HG02610 (cell line): ENCODE measurements at regions not wholly inside any gene's neighbourhood (a gene's known extent, or its start where the extent isn't known, plus 50 kb on each side); places are given as distances from the start of the nearest gene placed in this dataset.
"Not testable (repeated sequence)": the region's sequence is repeated elsewhere in the genome, so short reads cannot be mapped to it uniquely, and the experiment has no call there.

ENCODE experiments used
- ATAC-seq: cut with Tn5 transposase; IDR thresholded peaks from one replicate; pipeline ENCODE4 v1.9.1; 2021; ENCODE audit warnings: mild to moderate bottlenecking, moderate library complexity; ENCODE audit not compliant: unreplicated experiment

DNA sequence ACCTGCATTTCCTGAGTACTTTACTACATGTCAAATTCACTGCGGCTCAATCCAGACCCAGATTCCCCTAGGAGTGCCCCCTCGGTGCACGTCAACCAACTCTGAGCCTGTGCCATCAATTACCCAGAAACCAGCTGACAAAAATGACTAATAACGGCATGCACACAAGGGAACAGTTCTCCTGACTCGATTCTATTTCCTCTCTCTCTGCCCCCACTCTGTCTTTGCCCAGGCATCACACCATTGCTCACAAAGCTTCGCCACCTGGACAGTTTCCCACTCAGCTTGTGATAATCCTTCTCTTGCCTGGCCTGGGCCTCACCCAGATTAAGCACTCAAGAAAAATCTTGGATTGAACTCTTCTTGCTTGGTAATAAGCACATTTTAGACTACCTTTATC lies 115.3 kb upstream of the NDUFV2 start:
- no peak for ATAC-seq

DNA sequence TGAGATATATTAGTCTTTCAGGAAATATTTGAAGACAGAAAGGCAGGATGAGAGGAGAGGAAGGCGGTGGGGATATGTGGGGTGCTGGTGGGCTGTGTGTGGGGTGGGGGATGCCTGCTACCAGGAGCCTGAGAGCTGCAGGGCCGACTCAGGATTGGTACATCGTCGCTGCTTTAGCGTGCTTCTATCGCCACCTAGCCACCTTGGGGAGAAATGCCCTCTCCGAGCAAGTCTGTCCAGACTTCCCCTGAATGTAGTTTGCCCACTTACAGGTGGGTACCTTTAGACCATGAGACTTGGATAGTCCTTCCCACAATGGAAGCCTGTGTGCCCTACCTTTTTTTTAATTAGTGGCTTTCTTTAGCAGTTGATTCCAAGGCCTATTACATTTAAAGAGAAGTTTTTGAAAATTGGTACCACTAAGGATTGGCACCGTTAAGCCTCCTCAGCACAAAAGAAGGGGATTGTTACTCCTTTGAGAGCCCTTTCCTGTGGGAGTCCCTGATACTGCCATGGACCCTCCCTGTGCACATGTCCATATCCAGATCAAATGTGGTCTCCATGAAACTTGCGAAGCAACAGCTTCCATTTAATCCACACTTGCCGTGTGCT lies 114.1 kb upstream of the NDUFV2 start:
- peak; percentile 75 for ATAC-seq

DNA sequence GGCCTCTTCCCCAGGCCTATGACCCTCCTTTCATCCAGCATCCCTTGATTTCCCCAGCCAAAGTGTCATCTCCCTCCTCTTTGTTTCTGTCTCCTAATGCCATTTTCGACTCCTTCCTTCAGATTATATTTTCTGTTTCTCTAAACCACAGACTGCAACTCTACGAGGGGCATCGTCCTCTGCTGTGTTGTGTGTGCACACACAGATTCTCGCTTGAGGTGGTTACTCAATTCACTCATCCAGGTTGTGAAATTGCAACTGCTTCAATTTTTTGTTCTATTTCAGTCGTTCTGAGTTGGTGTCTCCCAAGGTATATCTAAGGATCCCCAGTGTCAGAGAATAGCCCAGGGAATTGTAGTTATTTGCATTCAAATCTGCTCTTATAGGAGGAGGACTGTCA lies 113.5 kb upstream of the NDUFV2 start:
- ATAC-seq: no peak

DNA sequence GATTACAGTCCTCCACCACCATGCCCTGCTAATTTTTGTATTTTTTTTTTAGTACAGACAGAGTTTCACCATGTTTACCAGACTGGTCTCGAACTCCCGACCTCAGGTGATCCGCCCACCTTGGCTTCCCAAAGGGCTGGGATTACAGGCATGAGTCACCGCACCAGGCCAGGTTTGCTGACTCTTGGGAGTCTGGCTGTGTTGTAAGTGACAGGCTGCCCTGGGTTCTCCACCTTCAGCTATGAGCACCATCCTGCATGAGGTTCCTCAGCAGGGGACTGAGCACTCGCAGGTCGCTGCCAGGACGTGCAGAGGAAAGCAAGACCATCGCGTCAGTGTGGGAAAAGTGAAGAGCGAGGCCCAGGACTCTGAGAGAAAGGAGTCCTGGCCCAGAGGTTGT lies 112.6 kb upstream of the NDUFV2 start:
- ATAC-seq: no peak

DNA sequence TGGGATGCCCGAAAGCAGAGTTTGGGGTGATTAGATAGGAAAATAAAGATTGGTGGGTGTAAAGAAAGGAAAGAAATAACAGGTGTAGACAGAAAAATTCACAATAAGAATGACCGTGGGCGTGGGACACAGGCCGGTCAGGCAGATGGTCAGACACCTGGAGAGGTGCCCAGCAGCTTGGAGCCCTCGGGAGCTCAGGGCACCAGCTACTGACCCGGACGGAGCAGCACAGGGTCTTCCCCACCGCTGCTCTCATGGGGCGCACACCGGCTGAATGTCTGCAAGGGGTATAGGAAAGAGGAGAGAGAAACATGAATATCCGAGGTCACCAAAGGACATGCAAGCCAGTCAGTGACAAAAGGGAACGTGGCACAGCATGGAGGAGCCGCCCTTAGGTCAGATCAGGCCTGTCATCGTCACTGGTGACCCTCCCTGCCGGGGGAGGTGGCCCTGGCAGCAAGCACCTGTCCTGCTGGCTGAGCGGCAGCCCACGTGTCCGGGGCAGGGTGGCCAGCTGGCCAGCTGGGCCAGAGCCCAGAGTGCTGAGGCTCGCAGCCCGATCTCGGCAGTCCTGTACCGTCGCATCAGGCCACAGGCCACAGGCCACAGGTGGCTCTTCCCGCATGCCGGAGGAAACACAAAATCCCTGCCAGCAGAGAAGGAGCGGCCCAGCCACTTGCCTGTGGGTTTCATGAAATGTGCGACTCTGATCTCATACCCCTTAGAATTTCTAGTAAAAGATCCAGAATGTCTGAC lies 112.0 kb upstream of the NDUFV2 start:
- ATAC-seq: no peak

DNA sequence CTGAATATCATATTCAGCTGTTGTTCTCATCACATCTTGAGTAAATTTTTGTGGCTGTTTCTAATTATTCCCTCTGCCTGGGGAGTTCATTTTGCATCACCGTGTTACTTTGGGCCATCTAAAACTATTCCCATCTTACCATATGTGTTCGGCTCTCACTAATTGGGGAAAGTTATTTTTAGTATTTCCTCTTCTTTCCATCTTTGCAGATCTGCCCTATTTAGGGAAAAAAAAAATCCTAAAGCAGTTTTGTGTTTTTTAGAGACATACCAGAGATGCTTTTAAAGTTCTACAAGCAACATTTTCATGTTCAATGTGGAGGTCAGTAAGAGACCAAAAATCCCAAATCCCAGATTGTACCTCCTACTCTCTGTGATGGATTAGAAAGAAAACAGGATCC lies 111.3 kb upstream of the NDUFV2 start:
- ATAC-seq: no peak

DNA sequence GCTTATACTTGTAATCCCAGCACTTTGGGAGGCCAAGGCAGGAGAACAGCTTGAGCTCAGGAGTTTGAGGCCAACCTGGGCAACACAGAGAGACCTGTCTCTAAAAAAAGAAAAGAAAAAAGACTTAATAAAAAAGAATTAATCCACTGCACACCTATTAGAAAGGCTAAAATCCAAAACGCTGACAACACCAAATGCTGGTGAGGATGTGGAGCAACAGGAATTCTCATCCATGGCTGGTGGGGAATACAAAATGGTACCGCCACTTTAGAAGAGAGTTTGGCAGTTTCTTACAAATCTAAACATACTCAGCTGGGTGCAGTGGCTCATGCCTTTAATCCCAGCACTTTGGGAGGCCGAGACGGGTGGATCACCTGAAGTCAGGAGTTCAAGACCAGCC lies 110.0 kb upstream of the NDUFV2 start:
- not testable (repeated sequence) for ATAC-seq

DNA sequence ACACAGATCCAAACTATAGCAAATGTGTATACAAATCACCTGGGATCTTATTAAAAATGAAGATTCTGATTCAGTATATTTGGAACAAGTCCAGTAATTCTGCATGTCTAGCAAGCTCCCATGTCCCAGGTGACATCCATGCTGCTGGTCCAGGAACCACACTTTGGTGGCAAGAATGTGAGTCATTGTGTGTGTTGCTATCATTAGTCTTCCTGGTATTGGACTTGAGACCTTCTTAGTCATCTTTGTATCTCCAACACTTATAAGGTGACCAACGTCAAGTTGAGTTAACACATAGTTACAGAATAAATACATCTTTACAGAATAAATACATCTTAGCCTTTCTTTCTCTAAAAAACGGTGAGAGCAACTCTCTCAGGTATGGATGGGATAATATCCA lies 107.9 kb upstream of the NDUFV2 start:
- ATAC-seq: no peak

DNA sequence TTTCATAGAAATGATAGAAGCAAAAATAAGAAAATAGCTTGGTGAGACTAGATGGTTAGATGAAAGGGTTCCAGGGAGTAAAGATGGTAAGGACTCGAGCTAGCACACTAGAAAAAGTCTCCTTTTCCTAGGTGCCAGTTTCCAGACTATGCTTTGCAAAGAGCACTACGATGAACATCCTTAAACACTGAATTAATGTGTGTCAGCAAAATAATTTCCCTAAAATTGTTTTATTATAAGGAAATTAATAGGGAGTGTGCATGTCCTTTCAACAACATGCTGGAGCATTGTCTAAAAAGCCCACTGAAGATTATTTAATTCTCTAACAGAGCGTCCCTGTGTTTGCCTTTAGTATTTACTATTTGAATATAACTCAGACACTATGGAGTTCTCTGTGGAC lies 107.4 kb upstream of the NDUFV2 start:
- no peak for ATAC-seq

DNA sequence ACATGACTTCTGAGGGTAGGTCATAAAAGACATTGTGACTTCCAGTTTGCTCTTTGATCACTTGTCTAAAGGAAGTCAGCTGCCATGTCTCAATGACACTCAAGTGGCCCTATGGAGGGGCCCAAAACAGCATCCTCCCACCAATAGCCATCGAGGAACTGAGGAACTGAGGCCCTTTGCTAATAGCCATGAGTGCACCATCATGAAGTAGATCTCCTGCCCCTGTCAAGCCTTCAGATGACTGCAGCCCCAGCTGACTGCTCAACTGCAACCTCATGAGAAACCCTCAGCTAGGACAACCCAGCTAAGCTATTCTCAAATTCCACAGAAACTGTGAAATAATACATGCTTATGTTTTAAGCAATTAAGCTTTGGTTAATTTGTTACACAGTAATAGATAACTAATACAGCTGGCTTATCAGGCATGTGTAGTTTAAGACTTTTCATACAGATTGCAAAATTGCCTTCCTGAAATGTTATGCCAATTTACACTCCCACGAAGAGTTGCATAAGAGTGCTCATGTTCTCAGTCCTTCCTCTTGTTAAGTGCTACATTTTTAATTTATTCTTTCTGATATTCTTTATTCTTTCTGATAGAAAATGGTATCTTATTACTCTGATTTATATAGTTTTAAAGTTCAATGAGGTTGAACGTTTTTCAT lies 105.6 kb upstream of the NDUFV2 start:
- ATAC-seq: no peak

DNA sequence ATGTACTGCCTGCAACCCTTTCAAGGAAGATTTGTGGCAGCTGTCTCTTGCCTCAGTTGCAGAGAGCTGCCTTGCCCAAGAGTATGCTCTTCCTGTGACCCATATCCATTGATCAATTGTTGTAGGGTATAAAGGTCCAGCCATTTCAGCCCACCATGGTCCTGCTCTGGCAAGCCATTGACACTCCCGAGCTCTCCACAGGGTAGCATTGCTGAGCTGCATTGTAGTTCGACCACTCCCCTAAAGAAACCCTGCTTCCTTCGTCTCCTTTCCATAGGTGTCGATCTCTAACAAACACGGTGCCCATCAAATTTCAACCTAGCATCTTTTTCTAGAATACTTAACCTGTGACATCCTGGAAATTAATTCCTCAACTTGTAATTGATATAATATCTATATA lies 104.9 kb upstream of the NDUFV2 start:
- no peak for ATAC-seq

DNA sequence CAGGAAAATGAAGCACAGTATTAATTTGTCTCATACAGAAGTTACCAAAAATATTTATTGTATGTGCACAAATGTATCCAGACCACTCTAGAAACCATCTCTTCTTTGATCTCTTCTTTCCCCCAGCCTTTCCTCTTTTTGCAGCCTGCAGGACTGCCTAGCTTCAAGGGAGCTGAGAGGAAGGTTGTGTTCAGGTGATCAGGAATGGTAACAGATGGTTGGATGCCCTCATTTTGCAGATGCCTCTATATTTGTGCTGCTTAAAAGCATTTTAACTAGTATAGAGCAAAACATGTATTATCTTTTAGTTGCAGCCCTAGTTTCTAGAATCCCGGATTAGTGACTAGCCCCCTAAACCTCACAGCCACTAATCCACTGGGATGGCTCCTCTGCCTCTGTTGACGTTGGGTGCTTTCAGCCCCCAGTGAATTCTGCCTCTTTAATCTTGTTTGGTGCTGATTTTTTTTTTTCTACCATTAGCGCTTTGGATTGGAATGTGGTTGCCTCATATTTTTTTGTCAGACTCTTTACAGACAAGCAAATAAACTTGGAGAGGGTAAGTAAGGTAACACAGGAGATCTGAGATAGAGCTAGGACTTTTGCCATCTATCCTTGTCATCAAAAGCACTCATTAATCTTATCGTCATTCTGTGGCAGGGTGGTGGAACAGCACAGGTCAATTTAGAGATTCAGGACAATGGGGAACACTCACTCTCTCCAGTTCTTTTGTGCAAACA lies 103.8 kb upstream of the NDUFV2 start:
- ATAC-seq: no peak

DNA sequence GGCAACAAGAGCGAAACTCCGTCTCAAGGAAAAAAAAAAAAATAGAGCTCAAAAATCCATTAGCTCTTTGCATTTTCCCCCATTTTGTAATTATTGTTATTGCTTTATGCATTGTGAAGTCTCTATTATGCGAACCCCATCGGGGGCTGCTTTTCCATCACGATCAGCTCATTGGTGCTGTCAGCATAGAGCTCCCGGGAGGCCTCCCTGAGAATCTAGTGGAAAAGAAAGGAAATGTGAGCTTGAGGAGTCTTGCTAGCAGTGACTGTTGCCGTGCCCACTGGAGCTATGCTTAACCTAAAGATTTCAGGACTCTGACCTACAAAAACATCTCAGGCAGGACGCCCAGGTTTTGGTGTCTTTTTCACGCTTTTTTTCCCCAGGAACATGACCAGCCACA lies 102.6 kb upstream of the NDUFV2 start:
- no peak for ATAC-seq

DNA sequence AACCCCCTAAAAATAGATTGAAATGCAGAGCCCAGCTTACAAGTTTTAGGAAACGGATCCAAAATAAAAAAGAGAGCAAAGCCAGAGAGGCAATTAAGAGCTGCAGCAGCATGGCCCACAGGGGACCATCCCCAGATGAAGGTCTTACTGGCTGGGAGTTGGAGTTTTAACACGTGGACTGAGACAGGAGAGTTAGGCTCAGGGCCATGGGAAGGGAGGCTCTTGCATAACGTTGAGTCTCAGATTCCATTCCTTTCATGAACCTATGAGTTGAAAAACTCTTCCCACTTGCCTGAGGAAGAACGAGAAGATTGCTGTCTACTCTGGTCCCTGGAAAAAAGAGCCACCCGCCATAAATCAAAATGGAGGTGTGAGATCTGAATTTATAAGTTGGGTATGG lies 101.8 kb upstream of the NDUFV2 start:
- ATAC-seq: no peak

DNA sequence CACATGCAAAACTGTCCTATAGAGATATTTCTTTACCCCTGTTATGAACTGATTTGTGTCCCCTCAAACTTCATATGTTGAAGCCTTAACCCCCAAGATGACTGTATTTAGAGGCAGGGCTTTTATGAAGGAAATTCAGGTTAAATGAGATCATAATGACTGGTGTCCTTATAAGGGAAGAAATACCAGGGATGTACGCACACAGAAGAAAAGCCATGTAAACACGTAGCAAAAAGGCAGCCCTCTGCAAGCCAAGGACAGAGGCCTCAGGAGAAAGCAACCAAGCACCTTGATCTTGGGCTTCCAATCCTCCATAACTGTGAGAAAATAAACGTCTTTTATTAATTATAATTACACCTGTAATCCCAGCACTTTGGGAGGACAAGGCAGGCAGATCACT lies 101.3 kb upstream of the NDUFV2 start:
- ATAC-seq: no peak

DNA sequence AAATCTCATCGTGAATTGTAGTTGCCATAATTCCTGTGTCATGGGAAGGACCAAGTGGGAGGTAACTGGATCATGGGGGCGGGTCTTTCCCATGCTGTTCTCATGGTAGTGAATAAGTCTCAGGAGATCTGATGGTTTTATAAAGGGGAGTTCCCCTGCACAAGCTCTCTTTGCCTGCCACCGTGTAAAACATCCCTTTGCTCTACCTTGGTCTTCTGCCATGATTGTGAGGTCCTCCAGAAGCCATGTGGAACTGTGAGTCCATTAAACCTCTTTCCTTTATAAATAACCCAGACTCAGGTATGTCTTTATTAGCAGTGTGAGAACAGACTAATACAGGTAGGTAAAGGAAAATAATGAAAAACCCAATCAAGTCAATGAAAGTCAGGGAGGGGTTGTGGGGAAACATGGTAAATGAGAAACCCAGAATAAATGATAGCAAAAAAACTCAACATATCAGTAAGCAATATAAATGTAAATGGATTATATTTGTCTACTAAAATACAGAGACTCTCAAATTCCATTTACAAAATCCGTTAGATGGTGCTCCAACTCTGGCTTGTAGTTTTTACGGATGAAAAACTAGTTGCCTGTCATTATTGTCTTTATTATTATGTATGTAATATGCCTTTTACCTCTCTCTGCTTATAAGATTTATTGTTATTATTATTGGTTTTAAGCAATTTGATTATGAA lies 98.9 kb upstream of the NDUFV2 start:
- ATAC-seq: no peak

DNA sequence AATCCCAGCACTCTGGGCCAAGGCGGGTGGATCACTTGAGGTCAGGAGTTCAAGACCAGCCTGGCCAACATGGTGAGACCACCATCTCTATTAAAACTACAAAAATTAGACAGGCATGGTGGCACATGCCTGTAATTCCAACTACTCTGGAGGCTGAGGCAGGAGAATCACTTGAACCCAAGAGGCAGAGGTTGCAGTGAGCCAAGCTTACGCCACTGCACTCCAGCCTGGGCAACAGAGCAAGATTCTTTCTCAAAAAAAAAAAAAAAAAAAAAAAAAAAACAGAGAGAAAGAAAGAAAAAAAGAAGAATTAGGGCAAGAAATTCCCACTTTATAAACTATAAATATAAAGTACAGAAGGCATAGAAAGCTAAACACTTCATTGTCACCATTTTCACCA lies 98.2 kb upstream of the NDUFV2 start:
- not testable (repeated sequence) for ATAC-seq

DNA sequence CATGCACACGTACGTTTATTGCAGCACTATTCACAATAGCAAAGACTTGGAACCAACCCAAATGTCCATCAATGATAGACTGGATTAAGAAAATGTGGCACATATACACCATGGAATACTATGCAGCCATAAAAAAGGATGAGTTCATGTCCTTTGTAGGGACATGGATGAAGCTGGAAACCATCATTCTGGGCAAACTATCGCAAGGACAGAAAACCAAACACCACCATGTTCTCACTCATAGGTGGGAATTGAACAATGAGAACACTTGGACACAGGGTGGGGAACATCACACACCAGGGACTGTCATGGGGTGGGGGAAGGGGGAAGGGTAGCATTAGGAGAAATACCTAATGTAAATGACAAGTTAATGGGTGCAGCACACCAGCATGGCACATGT lies 94.8 kb upstream of the NDUFV2 start:
- ATAC-seq: not testable (repeated sequence)

DNA sequence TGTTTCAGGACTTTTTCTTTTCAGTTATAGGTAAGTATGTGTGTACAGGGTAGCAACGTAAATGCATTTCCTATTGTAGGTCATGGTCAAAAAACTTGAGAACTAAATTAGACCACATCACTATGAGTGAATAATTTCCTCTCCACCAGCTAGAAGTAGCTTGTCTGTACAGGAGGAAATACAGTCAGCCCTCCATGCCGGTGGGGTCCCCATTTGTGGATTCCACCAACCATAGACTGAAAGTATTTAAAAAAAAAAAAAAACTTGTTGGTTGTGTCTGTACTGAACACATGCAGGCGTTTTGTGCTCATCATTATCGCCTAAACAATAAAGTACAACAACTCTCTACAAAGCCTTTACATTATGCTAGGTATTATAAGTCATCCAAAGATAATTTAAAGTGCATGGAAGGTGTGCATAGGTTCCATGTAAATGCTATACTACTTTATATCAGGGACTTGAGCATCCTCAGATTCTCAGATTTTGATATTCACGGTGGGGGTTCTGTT lies 94.2 kb upstream of the NDUFV2 start:
- ATAC-seq: no peak

DNA sequence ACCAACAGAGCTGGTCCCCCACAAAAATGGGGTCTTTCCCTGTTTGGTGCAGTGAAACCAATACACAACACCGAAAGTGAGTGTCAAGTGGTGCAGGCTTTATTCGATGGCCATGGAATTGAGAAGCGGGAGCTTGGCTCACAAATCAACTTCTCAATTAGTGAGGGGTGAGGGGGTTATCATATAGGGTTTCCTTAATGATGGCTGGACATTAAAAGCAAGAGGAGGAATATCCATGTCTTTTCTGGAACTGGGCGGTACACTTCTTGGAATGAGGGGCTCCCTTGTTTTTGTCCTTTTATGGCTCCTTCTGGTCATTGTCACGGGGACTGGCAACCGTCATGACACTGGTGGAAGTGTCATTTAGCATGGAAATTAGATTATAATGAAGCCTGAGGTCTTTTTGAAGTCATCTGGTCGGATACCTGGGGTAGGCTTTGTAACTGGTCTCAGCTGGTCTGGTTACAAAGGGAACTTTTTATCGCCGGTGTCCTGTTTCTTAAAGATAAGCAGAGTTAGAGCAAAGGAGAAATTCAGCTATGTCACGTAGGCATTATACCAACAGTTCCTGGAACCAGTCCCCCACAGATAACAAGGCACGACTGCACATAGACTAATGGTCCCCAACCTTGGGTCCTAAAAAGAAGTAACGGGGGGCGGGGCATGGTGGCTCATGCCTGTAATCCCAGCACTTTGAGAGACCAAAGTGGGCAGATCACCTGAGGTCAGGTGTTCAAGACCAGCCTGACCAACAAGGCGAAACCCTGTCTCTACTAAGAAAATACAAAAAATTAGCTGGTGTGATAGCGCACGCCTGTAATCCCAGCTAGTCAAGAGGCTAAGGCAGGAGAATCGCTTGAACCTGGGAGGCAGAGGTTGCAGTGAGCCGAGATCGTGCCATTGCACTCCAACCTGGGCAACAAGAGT lies 93.5 kb upstream of the NDUFV2 start:
- no peak for ATAC-seq
